HEK293T (cell line): ENCODE measurements at regions not wholly inside any gene's neighbourhood (a gene's known extent, or its start where the extent isn't known, plus 50 kb on each side); places are given as distances from the start of the nearest gene placed in this dataset.
"Not testable (repeated sequence)": the region's sequence is repeated elsewhere in the genome, so short reads cannot be mapped to it uniquely, and the experiment has no call there.

ENCODE experiments used
- ARNT ChIP-seq: fragments of 450-650 bp; IDR thresholded peaks from 2 replicates; pipeline ENCODE4 v1.6.1; 2017; ENCODE audit warnings: mild to moderate bottlenecking
- BHLHE40 ChIP-seq: fragments of 450-650 bp; IDR thresholded peaks from 2 replicates; pipeline ENCODE4 v1.6.1; 2016; ENCODE audit warnings: mild to moderate bottlenecking, moderate library complexity, borderline replicate concordance
- CTBP1 ChIP-seq: fragments of 450-650 bp; IDR thresholded peaks from 2 replicates; pipeline ENCODE4 v1.6.1; 2016; ENCODE audit warnings: borderline replicate concordance
- FOXA1 ChIP-seq: fragments of 450-650 bp; IDR thresholded peaks from 2 replicates; pipeline ENCODE4 v1.6.1; 2016; ENCODE audit warnings: mild to moderate bottlenecking
- FOXK2 ChIP-seq: fragments of 450-650 bp; IDR thresholded peaks from 2 replicates; pipeline ENCODE4 v1.6.1; 2016; ENCODE audit warnings: mild to moderate bottlenecking
- FOXM1 ChIP-seq: fragments of 450-650 bp; IDR thresholded peaks from 2 replicates; pipeline ENCODE4 v1.6.1; 2017; ENCODE audit warnings: mild to moderate bottlenecking, borderline replicate concordance
- HDGF ChIP-seq: fragments of 450-650 bp; IDR thresholded peaks from 2 replicates; pipeline ENCODE4 v1.6.1; 2017; ENCODE audit warnings: antibody characterized with exemption, borderline replicate concordance
- NFRKB ChIP-seq: fragments of 450-650 bp; IDR thresholded peaks from 2 replicates; pipeline ENCODE4 v1.6.1; 2016; ENCODE audit warnings: mild to moderate bottlenecking, moderate library complexity
- SP1 ChIP-seq: fragments of 450-650 bp; IDR thresholded peaks from 2 replicates; pipeline ENCODE4 v1.6.1; 2017
- SUZ12 ChIP-seq: fragments of 450-650 bp; IDR thresholded peaks from 2 replicates; pipeline ENCODE4 v1.6.1; 2016; ENCODE audit warnings: mild to moderate bottlenecking
- TARDBP ChIP-seq: fragments of 450-650 bp; IDR thresholded peaks from 2 replicates; pipeline ENCODE4 v1.6.1; 2016
- ZNF384 ChIP-seq: fragments of 450-650 bp; IDR thresholded peaks from 2 replicates; pipeline ENCODE4 v1.6.1; 2016
- TF ChIP-seq, protein P1 (sequence below): fragments of 450-650 bp; IDR thresholded peaks from 2 replicates; pipeline ENCODE4 v1.6.1; 2016

DNA sequence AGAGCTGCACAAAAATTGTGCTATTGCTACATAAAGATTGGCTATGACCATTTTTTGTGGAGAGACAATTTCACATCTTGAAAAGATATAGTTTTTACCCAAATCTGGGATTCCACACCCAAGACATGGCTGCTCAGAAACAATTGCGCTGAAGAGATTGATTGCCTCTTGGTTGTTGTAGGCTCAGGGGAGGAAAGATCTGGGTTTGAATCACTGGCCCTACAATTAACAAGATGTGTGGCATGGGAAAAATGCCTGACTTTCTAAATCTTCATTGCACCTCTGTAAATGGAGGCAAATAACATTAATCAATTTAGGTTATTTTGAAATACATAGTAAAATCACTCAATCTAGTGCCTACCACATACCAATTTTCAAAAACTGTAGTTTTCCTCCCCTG, 766.9 kb upstream of the TPTE start:
- TF ChIP-seq CTBP1, BHLHE40, FOXA1, FOXM1, ZNF384, ARNT, NFRKB, HDGF, TARDBP, FOXK2, SUZ12, SP1: not testable (repeated sequence)
- TF ChIP-seq, protein P1, sequence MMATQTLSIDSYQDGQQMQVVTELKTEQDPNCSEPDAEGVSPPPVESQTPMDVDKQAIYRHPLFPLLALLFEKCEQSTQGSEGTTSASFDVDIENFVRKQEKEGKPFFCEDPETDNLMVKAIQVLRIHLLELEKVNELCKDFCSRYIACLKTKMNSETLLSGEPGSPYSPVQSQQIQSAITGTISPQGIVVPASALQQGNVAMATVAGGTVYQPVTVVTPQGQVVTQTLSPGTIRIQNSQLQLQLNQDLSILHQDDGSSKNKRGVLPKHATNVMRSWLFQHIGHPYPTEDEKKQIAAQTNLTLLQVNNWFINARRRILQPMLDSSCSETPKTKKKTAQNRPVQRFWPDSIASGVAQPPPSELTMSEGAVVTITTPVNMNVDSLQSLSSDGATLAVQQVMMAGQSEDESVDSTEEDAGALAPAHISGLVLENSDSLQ = not testable (repeated sequence)
